Tibial nerve (tissue), 3 donors: ENCODE measurements at regions not wholly inside any gene's neighbourhood (a gene's known extent, or its start where the extent isn't known, plus 50 kb on each side); places are given as distances from the start of the nearest gene placed in this dataset.

ENCODE experiments used
- CTCF ChIP-seq, 5 experiments: fragments of 200-600 bp in 3 of 5; fragments of 450-650 bp in 2 of 5; sonication (generic) in 3 of 5; IDR thresholded peaks; one replicate each; pipeline ENCODE4 v1.5.1; 2016 to 2019; ENCODE audit warnings: antibody characterized with exemption in 5 of 5, mild to moderate bottlenecking in 3 of 5, moderate library complexity in 2 of 5
- POLR2A ChIP-seq, 2 donors: fragments of 450-650 bp; IDR thresholded peaks; one replicate each; pipeline ENCODE4 v1.6.1; 2017; ENCODE audit warnings: antibody characterized with exemption in 2 of 2, mild to moderate bottlenecking in 2 of 2, moderate library complexity in 2 of 2

- TF ChIP-seq CTCF (IDR thresholded peaks at IDR 0.05) (no peak), POLR2A (IDR thresholded peaks at IDR 0.05) (no peak)
These were observed 182.6 kb upstream of the RNF32 start for GRCh38 chr7:156458011-156458410.
